ENCODE measurements at regions not wholly inside any gene's neighbourhood (a gene's known extent, or its start where the extent isn't known, plus 50 kb on each side); places are given as distances from the start of the nearest gene placed in this dataset.

GRCh38 chr3:59559721-59560435, 510.1 kb upstream of the CFAP20DC start:
- TF ChIP-seq, protein P1, sequence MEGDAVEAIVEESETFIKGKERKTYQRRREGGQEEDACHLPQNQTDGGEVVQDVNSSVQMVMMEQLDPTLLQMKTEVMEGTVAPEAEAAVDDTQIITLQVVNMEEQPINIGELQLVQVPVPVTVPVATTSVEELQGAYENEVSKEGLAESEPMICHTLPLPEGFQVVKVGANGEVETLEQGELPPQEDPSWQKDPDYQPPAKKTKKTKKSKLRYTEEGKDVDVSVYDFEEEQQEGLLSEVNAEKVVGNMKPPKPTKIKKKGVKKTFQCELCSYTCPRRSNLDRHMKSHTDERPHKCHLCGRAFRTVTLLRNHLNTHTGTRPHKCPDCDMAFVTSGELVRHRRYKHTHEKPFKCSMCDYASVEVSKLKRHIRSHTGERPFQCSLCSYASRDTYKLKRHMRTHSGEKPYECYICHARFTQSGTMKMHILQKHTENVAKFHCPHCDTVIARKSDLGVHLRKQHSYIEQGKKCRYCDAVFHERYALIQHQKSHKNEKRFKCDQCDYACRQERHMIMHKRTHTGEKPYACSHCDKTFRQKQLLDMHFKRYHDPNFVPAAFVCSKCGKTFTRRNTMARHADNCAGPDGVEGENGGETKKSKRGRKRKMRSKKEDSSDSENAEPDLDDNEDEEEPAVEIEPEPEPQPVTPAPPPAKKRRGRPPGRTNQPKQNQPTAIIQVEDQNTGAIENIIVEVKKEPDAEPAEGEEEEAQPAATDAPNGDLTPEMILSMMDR (IDR thresholded peaks at IDR 0.05) = no peak
- TF ChIP-seq POLR2A (IDR thresholded peaks at IDR 0.05) = no peak

Data from lower leg skin (tissue), 3 donors.